Stimulated activated CD4-positive, alpha-beta T cell treated with anti-CD3 and anti-CD28 coated beads, TNF-alpha, amount 100 ng/mL, for 1 hour (primary cell): ENCODE measurements at regions not wholly inside any gene's neighbourhood (a gene's known extent, or its start where the extent isn't known, plus 50 kb on each side); places are given as distances from the start of the nearest gene placed in this dataset.
"Not testable (repeated sequence)": the region's sequence is repeated elsewhere in the genome, so short reads cannot be mapped to it uniquely, and the experiment has no call there.

Source experiments
- DNase-seq, 3 donors: peaks; one replicate each; pipeline ENCODE4 v3.0.0-alpha.2; 2020; ENCODE audit warnings: low read depth in 3 of 3, low spot score in 1 of 3

- DNase-seq: no peak
These were observed 2205.8 kb upstream of the ACO1 start for GRCh38 chr9:30178610-30179009.

DNA sequence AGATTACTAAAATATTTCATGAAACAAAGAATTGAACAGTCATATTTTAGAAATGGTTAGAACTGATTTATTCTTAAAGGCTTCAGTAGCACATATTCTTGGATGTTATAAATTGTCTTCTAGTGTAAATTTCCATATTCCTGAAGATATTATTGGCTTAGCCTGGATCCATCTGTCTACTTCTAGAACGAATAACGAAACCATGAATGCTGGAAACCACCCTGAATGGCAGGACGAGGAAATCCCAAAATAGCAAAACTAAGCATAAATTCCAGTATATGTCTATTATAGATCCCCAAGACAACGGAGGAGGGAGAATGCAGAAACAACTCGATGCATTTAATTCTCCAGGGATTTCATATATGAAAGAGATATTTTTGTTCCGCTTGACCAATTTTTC, 2191.0 kb upstream of the ACO1 start:
- DNase-seq: no peak

DNA sequence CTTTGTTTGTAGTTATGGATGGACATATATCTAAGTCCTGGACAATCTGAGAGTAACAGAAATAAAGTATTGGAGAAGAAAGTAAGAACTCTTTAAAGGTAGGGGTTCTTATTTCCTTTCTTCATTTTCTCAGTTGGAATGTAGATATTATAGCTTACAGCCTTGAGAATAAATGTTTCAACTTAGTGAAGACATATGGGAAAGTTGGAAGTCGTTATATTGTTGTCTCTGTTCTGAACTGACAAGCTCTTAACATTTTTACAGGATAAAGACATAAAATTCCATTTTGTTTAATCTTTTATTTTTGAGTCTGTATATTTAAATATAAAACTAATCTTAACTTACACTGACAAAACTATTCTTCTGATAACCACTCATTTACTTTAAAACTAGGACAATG, 2187.5 kb upstream of the ACO1 start:
- DNase-seq: no peak

DNA sequence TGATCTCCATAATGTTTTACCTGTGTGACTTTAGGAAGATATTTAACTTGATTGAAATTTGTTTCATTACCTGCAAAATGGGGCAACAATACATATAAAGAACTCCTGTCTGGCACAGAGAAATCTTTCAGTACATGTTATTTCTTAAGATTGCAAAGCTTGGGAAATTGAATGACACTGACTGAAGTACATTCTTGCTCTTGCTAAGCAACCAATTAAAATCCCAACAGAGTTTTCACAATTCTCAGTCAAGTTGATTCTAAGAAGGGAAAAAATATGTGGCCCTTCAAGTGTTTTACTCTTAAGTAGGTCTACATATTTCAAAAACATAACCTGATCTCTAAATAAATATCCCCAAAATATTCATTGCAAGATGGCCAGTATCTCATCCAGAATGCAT, 2187.0 kb upstream of the ACO1 start:
- no peak for DNase-seq

GRCh38 chr9:30197954-30198353, 2186.5 kb upstream of the ACO1 start:
- no peak for DNase-seq

GRCh38 chr9:30198463-30199309, 2185.8 kb upstream of the ACO1 start:
- DNase-seq: no peak

- DNase-seq: no peak
These were observed 2183.4 kb upstream of the ACO1 start for GRCh38 chr9:30201024-30201423.

DNA sequence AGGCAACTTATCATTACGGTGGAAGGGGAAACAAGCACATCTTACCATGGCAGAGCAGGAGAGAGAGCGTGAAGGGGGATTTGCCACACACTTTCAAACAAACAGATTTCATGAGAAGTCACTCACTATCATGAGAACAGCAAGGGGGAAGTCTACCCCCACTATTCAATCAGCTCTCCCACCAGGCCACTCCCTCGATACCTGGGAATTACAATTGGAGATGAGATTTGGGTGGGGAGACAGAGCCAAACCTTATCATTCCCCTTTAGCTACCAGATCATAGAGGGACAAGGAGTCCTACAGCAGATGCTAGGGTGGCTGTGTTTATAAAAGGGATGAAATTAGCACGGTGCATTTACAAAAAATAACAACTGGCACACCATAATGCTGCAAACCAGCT, 2149.4 kb upstream of the ACO1 start:
- DNase-seq: no peak

DNA sequence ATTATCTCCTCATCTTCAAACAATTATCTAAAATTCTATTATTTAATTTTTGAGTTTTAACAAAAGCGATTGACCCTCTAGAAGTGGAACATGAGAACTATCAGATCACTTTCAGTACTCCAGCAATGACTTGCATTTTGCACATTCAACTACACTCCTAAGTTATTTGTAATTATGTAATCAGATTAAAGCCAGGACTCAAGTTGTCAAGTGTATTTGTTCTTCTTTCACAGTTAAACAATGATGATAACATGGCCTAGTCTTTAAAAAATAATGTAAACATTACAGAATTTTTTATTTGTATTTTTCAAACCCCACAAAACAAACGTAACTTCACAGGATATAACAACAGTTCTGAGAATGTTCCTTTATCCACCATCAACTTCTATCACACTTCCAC, 2148.9 kb upstream of the ACO1 start:
- no peak for DNase-seq

DNA sequence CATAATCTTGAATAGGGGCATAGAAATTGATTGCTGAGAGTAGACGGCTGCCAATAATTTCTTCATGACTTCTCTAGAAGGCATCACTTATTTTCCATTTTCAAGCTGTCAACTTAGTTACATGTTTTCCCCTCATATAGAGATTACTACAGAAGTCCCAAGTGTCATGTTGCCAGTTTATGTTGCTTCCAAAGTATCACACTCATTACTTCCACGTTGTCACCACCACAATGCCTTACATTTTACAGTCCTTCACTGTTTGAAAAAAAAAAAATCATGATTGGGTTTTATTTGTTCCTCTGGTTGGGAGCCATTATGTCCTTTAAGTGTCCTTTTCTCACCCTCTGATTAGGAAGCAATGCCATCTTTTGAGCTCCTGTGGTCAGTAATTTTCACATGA, 2144.6 kb upstream of the ACO1 start:
- no peak for DNase-seq

GRCh38 chr9:30243467-30243866, 2141.0 kb upstream of the ACO1 start:
- DNase-seq: no peak

GRCh38 chr9:30244877-30245276, 2139.6 kb upstream of the ACO1 start:
- DNase-seq: no peak

GRCh38 chr9:30250872-30251271, 2133.6 kb upstream of the ACO1 start:
- no peak for DNase-seq

GRCh38 chr9:30258094-30258493, 2126.3 kb upstream of the ACO1 start:
- DNase-seq: no peak

DNA sequence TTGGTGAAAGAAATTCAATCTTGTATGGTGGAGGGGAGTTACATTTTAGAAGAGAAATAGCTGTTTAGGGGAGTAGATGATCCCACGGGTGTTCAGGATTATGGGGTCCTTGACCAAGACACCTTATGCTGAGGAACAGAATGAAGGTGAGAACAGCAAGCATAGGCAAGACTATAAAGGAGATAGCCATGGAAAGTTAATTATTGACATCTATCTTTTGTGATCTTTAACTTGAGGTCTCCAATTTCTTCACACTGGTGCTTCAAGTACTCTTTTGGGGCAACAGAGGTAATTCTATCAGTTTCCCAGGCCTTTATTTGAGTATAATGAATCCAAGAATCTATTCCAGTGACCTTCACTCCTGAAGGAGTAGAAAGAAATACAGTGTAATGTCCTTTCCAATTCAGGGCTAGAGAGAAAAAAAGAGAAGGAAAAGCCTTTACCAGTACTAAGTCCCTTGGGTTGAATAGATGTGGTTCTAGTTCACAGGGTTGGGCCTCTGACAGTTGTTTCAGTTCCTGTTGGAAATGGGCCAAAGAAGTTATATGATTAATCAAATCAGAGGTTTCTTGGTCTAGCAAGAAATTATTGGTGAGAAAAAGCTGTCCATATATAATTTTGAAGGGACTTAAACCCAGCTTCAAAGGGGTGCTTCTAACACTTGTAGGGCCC, 2104.1 kb upstream of the ACO1 start:
- no peak for DNase-seq

GRCh38 chr9:30289435-30289834, 2095.0 kb upstream of the ACO1 start:
- DNase-seq: no peak

DNA sequence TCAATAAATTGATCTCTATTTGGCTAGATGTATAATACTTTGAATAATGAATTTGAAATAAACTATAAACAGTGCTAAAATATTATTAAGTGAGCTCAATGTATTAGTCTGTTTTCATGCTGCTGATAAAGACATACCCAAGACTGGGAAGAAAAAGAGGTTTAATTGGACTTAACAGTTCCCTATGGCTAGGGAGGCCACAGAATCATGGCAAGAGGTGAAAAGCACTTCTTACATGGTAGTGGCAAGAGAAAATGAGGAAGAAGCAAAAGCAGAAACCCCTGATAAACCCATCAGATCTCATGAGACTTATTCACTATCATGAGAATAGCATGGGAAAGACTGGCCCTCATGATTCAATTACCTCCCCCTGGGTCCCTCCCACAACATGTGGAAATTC, 2092.4 kb upstream of the ACO1 start:
- DNase-seq: not testable (repeated sequence)

- DNase-seq: no peak
These were observed 2091.2 kb upstream of the ACO1 start for GRCh38 chr9:30293231-30293630.

GRCh38 chr9:30299126-30299780, 2085.2 kb upstream of the ACO1 start:
- no peak for DNase-seq

DNA sequence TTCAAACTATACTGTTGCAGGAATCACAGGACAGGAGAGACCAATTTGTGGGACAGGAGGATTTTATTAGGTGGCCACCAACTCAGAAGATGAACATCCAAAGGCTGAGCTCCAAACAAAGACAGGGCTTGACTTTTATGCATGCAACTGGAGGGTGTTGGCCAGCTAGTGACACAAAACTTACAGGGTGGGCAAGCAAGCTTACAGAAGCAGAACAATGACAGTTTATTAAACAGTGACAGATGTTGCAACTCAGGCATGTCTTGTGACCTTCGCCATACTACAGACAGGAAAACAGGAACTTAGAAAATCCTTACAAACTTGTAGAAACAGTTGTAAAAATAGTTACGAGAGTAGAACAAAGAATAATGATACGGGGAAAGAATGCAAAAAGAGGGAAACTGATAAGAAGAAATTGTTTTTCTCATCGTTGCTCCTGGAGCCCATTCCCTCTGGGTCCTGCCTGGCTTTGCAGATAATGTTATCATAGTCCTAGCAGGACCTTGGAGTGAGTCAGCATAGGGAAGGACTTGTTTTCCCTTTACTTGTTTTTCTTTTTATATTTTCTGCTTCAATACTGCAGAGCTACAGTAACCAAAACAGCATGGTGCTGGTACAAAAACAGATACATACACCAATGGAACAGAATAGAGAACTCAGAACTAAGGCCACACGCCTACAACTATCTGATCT, 2083.0 kb upstream of the ACO1 start:
- DNase-seq: no peak

GRCh38 chr9:30310711-30311110, 2073.7 kb upstream of the ACO1 start:
- DNase-seq: no peak

- DNase-seq: no peak
These were observed 2055.0 kb upstream of the ACO1 start for GRCh38 chr9:30329431-30329830.
